ENCODE measurements at regions not wholly inside any gene's neighbourhood (a gene's known extent, or its start where the extent isn't known, plus 50 kb on each side); places are given as distances from the start of the nearest gene placed in this dataset.

DNA sequence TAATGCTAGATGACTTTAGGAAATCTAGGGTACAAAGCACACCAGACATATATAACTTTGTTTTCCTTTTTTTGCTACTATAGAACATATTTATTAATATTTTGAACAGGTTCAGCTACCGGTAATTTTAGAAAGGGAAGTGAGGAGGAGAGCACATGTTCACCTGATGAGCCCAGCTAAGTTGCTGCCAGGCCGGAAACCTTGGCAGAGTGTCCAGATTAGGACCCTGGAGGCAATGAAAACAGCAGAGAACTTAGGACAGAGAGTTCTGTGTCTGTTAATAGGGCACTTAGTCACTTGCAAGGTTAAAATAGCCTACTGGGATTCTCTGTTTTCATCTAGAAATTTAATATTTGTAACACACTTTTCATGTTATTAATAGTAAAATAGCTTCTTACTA, 348.9 kb upstream of the CPEB2 start:
- no peak overlapping the region for H3K23ac ChIP-seq (ENCODE audit: insufficient read length)
- POLR2A ChIA-PET (ENCODE audit: partially characterized antibody): no interaction called here
- DNase-seq (ENCODE audit: low read depth in 1 of 2, low spot score in 2 of 2) (no peak), FAIRE-seq (no peak)
- no peak overlapping the region for H2BK15ac ChIP-seq (ENCODE audit: low read length)
- H3K79me1 ChIP-seq (ENCODE audit: low read depth, low read length): no peaks in the 10 kb centered on the region
- 93% methylated on average over 2 of the region's 2 CpGs; no CpG with 5 or more reads in 1 of the 2 experiments for WGBS, 2 experiments (ENCODE audit: extremely low coverage in 1 of 2, insufficient coverage in 1 of 2, insufficient read length in 1 of 2, insufficient replicate concordance in 2 of 2, low coverage in 1 of 2, low lambda C conversion rate in 2 of 2, missing lambda C conversion rate in 1 of 2)
- H2BK12ac ChIP-seq (ENCODE audit: low read depth, low read length): no peak overlapping the region
- H3K79me2 ChIP-seq (ENCODE audit: control insufficient read depth in 1 of 2, insufficient read depth in 2 of 2, low read length in 2 of 2): no peaks in the 10 kb centered on the region
- no peak overlapping the region for H4K91ac ChIP-seq (replicated peaks; ENCODE audit: insufficient read length, low read length)
- no peak overlapping the region for H2BK5ac ChIP-seq (ENCODE audit: low read depth, low read length)
- H2BK120ac ChIP-seq (replicated peaks; ENCODE audit: low read depth, low read length): no peak overlapping the region
- no peaks in the 10 kb centered on the region for H3K9me3 ChIP-seq (ENCODE audit: insufficient read depth in 2 of 2, low read depth in 1 of 2, low read length in 1 of 2)
- H3K27me3 ChIP-seq (replicated peaks in 1 of 4; ENCODE audit: control insufficient read depth in 3 of 4, extremely low read depth in 1 of 4, insufficient read depth in 3 of 4, low read length in 3 of 4): no peaks in the 10 kb centered on the region
- H4K20me1 ChIP-seq (replicated peaks in 1 of 2; ENCODE audit: control insufficient read depth in 1 of 2, insufficient read depth in 2 of 2, low read length in 2 of 2): no peaks in the 10 kb centered on the region
- H3K9ac ChIP-seq (replicated peaks in 1 of 4; ENCODE audit: extremely low read depth in 1 of 4, low read depth in 3 of 4, low read length in 3 of 4): no peak overlapping the region
- H3K4ac ChIP-seq (replicated peaks; ENCODE audit: insufficient read length, low read depth, low read length): no peak overlapping the region
- no peaks in the 10 kb centered on the region for H3K23me2 ChIP-seq (ENCODE audit: low read depth, low read length)
- no peak overlapping the region for H2AFZ ChIP-seq (ENCODE audit: low read length)
- no peak overlapping the region for H2AK5ac ChIP-seq (ENCODE audit: low read depth, low read length)
- no peaks in the 10 kb centered on the region for H3K4me1 ChIP-seq (replicated peaks in 1 of 4; ENCODE audit: control insufficient read depth in 3 of 4, insufficient read depth in 4 of 4, low read length in 3 of 4)
- H3K4me3 ChIP-seq (ENCODE audit: extremely low read depth in 1 of 4, insufficient read depth in 2 of 4, low read depth in 3 of 4, low read length in 4 of 4): no peak overlapping the region
- no peak overlapping the region for H3K14ac ChIP-seq (ENCODE audit: insufficient read length)
- CTCF ChIA-PET (ENCODE audit: partially characterized antibody): interaction anchor here (2.1 kb wide), 1 partner anchor 17 kb away, joined by 5 read pairs; no protein-coding TSS in a partner anchor
- H3K18ac ChIP-seq (ENCODE audit: extremely low read depth, low read length): no peak overlapping the region
- H3K4me2 ChIP-seq (ENCODE audit: insufficient read depth in 1 of 2, low read depth in 2 of 2, low read length in 2 of 2): no peak overlapping the region
- no peak overlapping the region for H4K5ac ChIP-seq (ENCODE audit: insufficient read length, low read depth, low read length)
- no peak overlapping the region for H4K8ac ChIP-seq (ENCODE audit: extremely low read depth, insufficient read depth, low read length)
- H3K56ac ChIP-seq (replicated peaks; ENCODE audit: insufficient read length, low read depth, low read length): no peak overlapping the region
- H3K36me3 ChIP-seq (ENCODE audit: control insufficient read depth in 2 of 4, insufficient read depth in 4 of 4, low read length in 3 of 4): no peaks in the 10 kb centered on the region
- no peak overlapping the region for H3K27ac ChIP-seq (ENCODE audit: low read depth, low read length)
- H2BK20ac ChIP-seq (ENCODE audit: low read length): no peak overlapping the region
- TF ChIP-seq BCL11A (IDR thresholded peaks at IDR 0.05; ENCODE audit: low read depth in 2 of 2, low read length in 2 of 2) (no peak), POLR2AphosphoS5 (IDR thresholded peaks at IDR 0.05; ENCODE audit: low read depth, low read length) (no peak), CREB1 (IDR thresholded peaks at IDR 0.05) (no peak), CHD2 (IDR thresholded peaks at IDR 0.05; ENCODE audit: low read length) (no peak), SIX5 (IDR thresholded peaks at IDR 0.05; ENCODE audit: low read depth, low read length) (no peak), POLR2A (IDR thresholded peaks at IDR 0.05; ENCODE audit: control extremely low read depth in 1 of 2, low read depth in 2 of 2, low read length in 2 of 2) (no peak), PHF8 (conservative IDR thresholded peaks at IDR 0.05; ENCODE audit: low read depth, low read length) (no peak), KDM1A (IDR thresholded peaks at IDR 0.05; ENCODE audit: borderline replicate concordance, low read length) (no peak), RXRA (IDR thresholded peaks at IDR 0.05; ENCODE audit: insufficient read depth, low read depth, low read length) (no peak), TEAD4 (IDR thresholded peaks at IDR 0.05; ENCODE audit: low read depth, low read length) (no peak), CBX5 (IDR thresholded peaks at IDR 0.05; ENCODE audit: low read depth, low read length) (no peak), YY1 (IDR thresholded peaks at IDR 0.05; ENCODE audit: low read depth, low read length) (no peak), EZH2 (IDR thresholded peaks at IDR 0.05; ENCODE audit: low read depth, low read length, severe bottlenecking) (no peak), KDM4A (IDR thresholded peaks at IDR 0.05; ENCODE audit: low read depth, low read length, severe bottlenecking) (no peak)
- TF ChIP-seq, protein P1, sequence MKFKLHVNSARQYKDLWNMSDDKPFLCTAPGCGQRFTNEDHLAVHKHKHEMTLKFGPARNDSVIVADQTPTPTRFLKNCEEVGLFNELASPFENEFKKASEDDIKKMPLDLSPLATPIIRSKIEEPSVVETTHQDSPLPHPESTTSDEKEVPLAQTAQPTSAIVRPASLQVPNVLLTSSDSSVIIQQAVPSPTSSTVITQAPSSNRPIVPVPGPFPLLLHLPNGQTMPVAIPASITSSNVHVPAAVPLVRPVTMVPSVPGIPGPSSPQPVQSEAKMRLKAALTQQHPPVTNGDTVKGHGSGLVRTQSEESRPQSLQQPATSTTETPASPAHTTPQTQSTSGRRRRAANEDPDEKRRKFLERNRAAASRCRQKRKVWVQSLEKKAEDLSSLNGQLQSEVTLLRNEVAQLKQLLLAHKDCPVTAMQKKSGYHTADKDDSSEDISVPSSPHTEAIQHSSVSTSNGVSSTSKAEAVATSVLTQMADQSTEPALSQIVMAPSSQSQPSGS (IDR thresholded peaks at IDR 0.05; ENCODE audit: low read length): no peak

Measured in H1 (cell line).